GM18511 (cell line): ENCODE measurements at regions not wholly inside any gene's neighbourhood (a gene's known extent, or its start where the extent isn't known, plus 50 kb on each side); places are given as distances from the start of the nearest gene placed in this dataset.
"Not testable (repeated sequence)": the region's sequence is repeated elsewhere in the genome, so short reads cannot be mapped to it uniquely, and the experiment has no call there.

ENCODE experiments used
- ATAC-seq: cut with Tn5 transposase; IDR thresholded peaks from one replicate; pipeline ENCODE4 v1.9.1; 2021; ENCODE audit warnings: mild to moderate bottlenecking, moderate library complexity; ENCODE audit not compliant: unreplicated experiment

DNA sequence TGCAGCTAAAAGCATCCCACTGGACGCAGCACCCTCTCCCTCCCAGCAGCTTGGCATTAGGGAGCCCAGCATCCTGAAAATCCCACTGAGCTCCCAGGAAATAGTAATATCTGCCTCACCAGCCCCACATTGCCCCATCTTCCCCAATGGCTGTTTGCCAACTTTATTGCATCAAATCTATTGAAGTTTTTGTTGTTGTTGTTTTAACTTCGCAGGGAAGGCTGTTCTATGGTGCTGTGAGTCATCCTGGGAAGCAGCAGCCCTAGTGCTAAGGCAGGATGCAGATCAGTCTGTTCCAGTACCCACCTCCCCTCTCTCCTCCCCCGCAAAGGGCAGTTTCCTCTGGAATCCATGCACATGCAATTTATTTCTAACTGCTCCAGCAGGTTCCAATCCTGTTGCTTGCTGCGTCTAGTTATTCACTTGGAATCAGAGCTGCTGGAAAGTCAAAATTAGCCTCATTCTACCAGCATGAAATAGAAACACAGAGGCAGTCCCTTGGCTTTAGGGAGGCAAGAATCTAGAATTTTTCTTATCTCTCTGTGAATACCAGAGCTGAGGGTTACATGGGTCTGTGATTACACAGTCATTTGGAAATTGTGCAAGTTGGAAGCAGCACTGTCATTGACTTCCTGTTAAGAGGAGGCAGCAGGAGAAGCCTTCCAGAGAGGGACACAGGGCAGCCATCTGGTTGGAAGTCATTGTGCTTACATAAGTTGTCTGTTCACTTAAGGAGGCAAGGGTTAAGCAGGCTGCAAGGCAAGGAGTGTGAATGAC, 115.9 kb upstream of the CACUL1 start:
- ATAC-seq: no peak

DNA sequence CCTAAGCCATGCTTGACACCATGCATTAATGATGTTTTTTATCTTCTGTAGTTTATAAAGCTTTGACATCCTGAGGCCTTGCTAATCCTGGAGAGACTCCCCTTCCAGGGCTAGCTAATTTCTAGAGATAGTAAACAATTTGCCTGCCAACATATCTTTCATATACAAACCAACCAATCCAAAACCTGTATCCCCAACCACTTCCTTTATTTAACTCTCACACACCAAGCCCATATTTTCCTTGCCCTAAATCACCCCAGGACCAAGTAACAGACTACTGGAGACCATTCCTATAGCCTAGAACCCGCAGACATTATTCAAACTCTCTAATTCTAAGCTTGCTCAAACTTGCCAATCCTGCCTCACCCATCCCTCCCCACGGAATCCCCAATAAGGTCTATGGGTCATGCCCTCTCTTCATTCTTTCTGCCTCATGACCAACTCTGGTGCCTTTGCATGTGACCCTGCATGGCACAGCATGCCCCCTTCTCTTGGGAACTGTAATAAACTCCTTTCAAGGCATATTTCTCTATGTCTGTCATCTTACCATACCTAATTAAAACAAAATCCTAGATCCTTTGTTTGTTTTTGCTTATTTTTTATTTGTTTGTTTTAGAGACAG, 116.6 kb upstream of the CACUL1 start:
- ATAC-seq: no peak

DNA sequence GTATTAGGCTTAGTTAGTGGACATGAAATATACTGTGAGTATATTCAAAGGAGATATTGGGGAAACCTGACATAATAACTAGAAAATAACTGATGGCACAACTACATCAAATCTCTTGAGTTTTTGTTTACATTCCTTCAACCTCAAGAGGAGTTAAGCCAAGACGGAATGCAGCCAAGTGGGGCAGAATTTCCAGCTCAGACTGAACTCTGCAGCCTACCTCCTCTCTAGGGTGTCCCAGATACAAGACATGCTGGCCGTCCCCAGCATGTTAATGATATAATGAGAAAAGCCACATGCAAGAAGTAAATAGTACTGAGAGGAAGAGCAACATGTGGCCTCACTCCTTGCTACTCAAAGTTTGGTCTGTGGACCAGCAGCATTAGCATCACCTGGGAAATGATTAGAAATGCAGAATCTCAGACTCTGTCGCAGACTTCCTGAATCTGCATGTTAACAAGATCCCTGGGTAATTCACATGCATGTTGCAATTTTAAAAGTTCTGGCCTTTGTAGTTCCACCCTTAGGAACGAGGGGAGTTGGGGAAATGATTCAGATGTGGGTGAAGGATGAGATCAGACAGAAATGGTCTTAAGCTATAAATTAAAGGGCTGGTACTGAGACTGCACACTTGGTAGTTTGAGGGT, 118.4 kb upstream of the CACUL1 start:
- no peak for ATAC-seq

DNA sequence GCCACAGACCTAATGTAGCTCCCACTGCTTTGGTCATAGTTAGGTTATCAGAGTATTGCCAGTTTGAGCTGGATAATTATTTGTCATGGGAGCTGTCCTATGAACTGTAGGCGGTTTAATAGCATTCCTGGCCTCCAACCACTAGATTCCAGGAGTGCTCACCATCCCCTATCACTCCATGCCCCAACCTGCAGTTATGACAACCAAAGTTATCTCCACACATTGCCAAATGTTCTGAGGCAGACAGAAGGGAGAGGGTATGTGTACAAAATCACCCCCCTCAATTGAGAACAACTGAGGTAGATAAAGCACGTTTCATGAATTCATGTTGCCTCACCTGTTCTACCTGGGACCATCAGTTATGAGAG, 119.0 kb upstream of the CACUL1 start:
- no peak for ATAC-seq

DNA sequence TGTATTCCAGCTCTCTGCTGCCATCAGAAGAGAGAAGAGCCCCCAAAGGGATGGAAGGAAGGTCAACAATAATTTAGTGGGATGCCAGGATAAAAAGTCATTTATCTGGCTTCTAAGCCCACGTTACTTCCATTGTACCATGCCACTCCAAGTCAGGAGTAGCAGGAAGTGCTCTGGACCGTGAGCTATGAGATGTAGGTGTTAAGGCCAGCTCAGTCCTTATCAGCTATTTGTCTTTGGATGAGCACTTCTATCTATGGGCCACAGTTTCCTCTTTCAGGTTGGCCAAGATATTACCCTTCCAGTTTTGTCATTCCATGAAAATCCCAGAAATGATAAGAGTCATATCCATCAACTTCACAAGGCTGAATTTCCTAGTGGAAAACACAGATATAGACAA, 119.4 kb upstream of the CACUL1 start:
- ATAC-seq: no peak

DNA sequence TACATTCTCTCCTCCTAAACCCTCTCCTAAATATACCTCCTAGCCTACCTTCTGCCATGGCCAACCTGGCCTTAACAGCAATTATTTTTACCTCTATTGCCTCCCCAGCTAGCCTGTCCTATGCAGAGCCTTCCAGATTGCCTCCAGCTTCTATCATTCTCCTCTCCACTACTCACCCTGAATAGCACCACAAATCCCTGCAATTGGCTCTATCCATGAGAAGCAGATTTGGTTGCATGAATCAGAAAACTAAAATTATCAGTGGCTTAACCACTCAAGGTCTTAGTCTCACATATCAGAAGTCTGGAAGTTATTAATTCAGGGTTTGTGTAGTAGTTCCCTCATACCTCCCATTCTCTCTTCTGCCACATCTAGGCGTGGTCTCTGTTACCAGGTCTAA, 120.3 kb upstream of the CACUL1 start:
- no peak for ATAC-seq

DNA sequence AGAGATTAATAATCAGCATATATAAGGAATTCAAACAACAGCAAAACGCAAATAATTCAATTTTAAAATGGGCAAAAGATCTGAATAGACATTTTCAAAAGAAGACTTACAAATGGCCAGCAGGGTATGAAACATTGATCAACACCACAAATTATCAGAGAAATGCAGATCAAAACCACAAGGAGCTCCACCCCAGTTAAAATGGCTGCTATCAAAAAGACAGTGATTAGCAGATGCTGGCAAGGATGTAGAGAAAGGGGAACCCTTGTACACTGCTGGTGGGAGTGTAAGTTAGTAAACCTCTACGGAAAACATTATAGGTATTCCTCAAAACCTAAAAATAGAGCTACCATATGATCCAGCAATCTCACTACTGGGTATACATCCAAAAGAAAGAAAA, 128.0 kb upstream of the CACUL1 start:
- ATAC-seq: no peak

DNA sequence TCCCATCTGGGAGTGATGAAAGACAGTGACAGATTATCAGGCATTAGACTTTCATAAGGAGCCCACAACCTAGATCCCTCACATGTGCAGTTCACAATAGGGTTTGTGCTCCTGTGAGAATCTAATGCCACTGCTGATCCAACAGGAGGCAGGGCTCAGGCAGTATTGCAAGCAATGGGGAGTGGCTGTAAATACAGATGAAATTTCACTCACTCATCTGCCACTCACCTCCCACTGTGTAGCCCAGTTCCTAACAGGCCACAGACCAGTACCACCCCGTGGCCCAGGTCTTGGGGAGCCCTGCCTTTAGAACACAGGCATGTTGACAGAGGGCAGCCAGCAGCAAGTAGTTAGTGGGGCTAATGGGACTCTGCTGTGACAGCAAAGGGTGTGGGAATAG, 137.3 kb upstream of the NANOS1 start:
- ATAC-seq: no peak

DNA sequence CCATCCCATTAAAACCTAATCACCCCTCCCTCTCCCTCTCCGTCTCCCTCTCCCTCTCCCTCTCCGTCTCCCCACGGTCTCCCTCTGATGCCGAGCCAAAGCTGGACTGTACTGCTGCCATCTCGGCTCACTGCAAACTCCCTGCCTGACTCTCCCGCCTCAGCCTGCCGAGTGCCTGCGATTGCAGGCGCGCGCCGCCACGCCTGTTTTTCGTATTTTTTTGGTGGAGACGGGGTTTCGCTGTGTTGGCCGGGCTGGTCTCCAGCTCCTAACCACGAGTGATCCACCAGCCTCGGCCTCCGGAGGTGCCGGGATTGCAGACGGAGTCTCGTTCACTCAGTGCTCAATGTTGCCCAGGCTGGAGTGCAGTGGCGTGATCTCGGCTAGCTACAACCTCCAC, 134.6 kb upstream of the NANOS1 start:
- ATAC-seq: not testable (repeated sequence)

DNA sequence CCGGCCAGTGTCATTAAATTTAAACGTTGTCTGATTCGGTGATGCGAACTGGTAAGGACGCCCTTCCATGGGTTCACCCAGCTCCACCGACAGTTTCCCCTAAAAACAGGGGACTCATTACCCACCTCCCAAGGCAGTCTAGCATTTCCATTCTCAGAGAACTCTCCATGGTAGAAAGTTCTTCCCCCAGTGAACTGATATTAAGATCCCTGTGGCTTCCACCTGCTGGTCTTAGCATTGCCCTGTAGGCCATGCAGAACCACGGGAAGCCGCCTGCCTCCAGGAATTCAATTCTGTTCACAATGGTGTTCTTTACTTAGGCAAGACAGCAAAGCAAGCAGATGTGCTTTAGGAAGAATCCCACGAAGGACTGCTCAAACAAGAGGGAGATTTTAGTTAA, 128.9 kb upstream of the NANOS1 start:
- no peak for ATAC-seq

DNA sequence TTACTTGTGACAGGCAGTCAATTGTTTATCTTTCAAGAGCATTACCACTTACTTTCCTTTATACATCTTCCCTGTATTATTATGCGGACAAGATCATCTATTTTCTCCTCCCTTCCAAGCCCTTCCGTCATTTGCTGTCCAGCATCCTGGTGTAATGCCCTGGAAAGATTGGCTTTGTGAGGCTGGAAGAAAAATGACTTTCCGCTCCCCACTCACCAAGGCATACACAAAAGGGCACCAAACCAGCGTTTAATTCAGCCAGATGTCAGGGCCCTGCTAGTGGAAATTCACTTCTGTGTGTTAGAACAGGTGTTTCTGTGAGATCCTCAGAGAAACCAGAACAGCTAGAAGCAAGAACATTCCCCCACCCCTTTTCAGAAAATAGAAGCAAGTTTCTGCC, 128.1 kb upstream of the NANOS1 start:
- ATAC-seq: no peak

DNA sequence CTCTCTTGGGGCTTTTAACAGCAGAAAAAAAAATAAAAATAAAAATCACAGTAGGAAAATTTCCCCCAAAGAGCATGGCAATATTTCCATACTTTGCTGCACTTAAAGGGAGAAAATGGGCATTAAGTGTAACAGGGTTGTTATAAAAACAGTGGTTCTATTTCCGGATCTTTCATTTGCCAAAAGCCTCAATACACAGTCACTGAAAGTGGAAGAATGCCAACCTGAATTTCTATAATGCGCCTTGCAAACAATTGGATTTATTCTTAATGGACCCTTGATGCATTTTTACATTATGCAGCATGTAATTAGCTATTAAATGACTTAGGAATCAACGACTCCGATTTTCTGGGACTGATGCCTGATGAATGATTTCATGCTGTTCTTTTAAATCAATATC, 127.6 kb upstream of the NANOS1 start:
- no peak for ATAC-seq

DNA sequence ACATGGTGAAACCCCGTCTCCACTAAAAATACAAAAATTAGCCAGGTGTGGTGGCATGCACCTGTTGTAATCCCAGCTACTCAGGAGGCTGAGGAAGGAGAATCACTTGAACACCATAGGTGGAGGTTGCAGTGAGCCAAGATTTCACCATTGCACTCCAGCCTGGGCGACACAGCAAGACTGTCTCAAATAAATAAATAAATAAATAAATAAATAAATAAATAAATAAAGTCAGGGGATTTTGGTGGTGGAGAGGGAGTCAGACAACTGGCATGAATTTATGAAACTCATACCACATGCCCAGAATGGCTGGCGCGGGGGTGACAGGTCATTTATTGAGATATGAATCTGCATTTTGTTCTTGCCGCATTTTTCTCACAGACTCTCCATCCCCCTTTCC, 126.9 kb upstream of the NANOS1 start:
- ATAC-seq: not testable (repeated sequence)

DNA sequence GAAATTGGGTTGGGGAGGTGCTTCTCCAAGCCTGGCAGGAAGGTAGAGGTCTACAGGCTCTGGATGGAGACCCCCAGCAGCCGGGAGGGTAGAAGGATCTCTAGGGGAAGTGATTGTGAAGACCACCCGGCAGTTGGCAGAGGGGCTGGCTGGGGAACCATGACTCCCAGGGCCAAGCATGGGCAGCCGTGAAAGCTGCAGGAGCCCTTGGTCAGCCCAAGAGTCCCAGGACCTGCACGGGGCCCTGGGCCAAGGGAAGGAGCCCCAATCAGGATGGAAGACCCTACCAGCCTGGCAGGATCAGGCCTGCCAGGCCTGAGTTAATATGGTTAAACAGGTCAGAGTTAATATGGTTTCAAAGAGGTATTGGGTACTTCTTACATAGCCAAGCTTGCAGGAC, 126.3 kb upstream of the NANOS1 start:
- no peak for ATAC-seq

DNA sequence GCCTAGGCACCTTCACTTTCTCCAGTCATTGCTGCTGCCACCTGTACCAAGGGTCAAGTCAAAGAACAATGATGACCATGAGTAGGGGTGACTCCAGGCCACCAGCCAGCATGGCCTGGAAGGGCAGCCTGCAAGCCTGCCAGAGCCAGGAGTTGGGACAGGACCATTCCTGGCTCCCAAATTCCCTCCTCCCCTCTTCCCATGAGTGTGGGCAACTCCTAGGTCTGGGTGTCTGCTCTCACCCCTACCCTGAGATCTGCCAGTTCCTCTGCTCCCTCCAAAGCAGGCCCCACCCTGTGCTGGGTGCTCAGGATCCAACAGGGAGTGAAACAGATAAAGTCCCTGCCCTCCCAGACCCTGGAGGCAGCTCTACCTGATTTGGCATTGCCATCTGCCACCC, 125.8 kb upstream of the NANOS1 start:
- ATAC-seq: no peak

DNA sequence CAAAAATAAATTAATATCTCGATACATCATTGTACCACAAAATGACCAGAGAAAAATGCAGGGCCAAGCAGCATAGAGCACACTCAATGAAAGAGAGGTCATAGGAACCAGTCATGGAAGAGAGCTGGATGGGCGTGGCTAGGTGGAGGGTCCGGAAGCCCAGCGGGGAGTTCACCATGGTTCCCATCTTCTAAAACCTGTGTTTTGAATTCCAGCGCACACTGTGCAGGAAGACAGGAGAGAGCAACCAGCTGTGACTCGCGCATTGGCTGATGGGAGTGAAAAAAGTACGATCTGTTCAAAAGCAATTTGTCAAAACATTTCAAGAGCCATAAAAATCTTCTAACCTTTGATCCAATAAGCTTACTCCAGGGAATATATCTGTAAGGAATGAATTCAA, 125.2 kb upstream of the NANOS1 start:
- no peak for ATAC-seq

DNA sequence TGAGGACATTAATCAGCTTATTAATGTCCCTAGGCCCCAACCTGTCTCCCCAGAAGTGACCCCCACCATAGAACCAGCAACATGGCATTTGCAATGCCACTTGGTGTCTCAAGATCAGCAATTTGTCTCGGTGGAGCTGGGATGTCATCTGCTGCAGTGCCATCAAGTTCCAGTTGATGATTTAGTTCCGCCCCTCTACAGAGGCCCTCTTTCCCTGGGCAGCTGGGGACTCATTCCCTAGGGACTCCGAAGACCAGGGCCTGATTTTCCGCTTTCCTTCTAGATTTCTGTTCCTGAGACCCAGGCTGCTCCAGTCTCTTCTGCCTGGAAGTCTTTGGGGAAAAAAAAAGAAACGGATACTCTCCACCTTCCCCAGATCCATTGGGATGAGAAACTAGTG, 122.5 kb upstream of the NANOS1 start:
- no peak for ATAC-seq

DNA sequence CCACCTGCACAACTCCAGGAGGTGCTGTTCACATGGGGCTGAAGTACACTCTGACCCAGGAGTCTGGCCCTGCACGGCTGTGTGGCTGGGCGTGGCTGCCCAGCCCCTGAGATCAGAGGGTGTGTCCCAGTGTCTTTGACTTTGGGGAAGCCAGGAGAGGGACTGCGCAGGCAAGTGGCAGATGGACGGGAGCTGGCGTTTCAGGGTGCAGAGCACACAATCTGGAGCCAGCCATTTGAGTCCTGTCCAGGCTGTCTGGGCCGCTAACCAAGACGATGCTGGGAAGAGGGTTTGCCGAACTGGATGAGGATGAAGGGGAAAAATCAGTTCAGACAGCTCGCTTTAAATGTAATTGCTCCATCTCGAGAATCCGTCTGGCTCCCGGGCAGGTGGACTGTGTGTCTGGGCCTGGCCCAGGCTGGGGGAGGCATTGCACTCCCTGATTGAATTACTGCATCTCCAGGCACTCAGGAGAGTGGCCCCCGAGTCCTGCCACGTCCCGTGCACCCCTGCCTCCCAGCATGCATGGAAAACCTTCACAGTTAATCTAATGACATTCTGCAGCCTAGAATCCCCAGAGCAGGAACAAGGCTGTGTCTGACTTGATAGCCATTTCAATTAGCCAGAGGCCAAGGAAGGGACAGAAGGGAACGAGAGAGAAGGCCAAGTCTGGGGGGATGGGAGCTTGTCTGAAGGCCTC, 120.8 kb upstream of the NANOS1 start:
- ATAC-seq: no peak

DNA sequence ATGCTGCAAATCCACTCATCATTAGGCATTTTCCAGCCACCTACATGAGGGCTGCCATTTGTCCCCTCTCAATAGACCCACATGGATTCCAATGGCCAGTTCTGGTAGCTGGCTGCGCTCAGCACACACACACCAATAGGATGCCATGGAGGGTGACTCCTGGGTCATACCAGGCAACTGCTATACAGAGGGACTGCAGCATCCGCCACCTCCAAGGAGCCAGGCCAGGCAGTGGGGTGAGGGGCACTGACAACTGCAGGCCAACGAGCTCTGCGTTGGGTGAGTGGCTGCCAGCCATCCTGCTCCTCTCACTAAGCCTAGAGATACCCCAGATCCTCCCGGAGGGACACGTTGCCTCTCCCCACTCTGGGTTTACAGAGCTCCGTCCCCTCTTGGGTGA, 118.8 kb upstream of the NANOS1 start:
- ATAC-seq: no peak

DNA sequence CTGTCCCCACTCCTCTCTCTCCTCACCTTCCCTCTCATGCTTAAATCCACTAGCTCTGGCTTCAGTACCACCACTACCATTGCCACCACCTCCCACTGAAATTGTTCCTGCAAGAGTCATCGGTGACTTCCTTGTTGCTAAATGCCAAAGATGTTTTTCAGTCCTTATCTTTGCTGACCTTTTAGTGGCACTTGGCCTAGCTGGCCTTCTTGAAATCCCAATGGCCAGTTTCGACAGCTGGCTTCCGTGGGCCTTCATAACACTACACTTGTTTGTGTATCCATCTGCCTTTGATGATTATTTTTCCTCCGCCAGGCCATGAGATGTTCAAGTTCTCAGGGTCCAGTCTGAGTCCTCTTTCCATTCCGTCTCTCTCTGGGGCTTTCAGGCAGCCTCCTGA, 118.2 kb upstream of the NANOS1 start:
- ATAC-seq: no peak

DNA sequence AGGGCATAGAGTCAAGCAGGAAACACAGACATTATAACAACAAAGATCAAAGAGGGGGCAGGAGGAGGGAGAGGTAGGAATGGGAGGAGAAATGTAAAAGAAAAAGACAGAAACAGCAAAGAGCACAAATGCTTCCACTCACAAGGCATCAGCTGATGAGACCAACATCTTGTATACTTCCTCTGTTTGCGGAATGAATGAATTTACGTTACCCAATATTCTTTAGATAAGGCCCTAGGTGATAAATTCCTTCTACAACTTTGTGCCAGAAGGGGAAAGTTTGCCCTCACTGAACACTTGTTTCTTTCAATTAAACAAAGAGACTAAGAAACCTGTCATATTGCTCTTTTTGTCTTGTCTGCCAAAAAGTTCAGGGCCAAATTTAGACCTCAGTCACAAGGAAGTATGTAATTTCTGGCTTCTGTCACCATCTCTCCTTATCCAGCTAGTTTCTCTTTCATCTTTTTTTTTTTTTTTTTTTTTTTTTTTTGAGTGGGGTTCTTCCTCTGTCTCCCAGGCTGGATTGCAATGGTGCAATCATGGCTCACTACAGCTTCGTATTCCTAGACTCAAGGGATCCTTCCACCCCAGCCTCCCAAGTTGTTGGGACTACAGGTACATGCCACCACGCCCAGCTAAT, 116.4 kb upstream of the NANOS1 start:
- ATAC-seq: no peak
